HFFc6 (cell line): ENCODE measurements at regions not wholly inside any gene's neighbourhood (a gene's known extent, or its start where the extent isn't known, plus 50 kb on each side); places are given as distances from the start of the nearest gene placed in this dataset.

Experiments used
- DNase-seq: peaks from one replicate; pipeline ENCODE4 v3.0.0-alpha.2; 2018
- H3K27ac Mint-ChIP-seq: 2 replicates; pipeline ENCODE4 v1.8.0; 2020; ENCODE audit warnings: mild to moderate bottlenecking, mixed read lengths
- H3K27me3 Mint-ChIP-seq: 2 replicates; pipeline ENCODE4 v1.8.0; 2021; ENCODE audit warnings: mild to moderate bottlenecking, moderate library complexity, mixed read lengths; ENCODE audit not compliant: insufficient read depth
- H3K36me3 Mint-ChIP-seq: 2 replicates; pipeline ENCODE4 v1.8.0; 2021; ENCODE audit warnings: low read depth, mixed read lengths
- H3K4me1 Mint-ChIP-seq: 2 replicates; pipeline ENCODE4 v1.8.0; 2020; ENCODE audit warnings: low read depth, mixed read lengths
- H3K4me3 Mint-ChIP-seq: 2 replicates; pipeline ENCODE4 v1.8.0; 2020; ENCODE audit warnings: mild to moderate bottlenecking, moderate library complexity, mixed read lengths
- H3K9me3 Mint-ChIP-seq: 2 replicates; pipeline ENCODE4 v1.8.0; 2020; ENCODE audit warnings: mild to moderate bottlenecking, mixed read lengths
- TF ChIP-seq, protein P1 (sequence below): fragments of 200-600 bp; sonication (generic); IDR thresholded peaks from 2 replicates; pipeline ENCODE4 v1.5.0; 2021; ENCODE audit warnings: antibody characterized with exemption, mild to moderate bottlenecking

- no peak for DNase-seq
- no peak overlapping the region for H3K27ac Mint-ChIP-seq
- TF ChIP-seq, protein P1, sequence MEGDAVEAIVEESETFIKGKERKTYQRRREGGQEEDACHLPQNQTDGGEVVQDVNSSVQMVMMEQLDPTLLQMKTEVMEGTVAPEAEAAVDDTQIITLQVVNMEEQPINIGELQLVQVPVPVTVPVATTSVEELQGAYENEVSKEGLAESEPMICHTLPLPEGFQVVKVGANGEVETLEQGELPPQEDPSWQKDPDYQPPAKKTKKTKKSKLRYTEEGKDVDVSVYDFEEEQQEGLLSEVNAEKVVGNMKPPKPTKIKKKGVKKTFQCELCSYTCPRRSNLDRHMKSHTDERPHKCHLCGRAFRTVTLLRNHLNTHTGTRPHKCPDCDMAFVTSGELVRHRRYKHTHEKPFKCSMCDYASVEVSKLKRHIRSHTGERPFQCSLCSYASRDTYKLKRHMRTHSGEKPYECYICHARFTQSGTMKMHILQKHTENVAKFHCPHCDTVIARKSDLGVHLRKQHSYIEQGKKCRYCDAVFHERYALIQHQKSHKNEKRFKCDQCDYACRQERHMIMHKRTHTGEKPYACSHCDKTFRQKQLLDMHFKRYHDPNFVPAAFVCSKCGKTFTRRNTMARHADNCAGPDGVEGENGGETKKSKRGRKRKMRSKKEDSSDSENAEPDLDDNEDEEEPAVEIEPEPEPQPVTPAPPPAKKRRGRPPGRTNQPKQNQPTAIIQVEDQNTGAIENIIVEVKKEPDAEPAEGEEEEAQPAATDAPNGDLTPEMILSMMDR: no peak
- peaks cover 56% of the 10 kb centered on the region for H3K9me3 Mint-ChIP-seq
- H3K4me3 Mint-ChIP-seq: no peak overlapping the region
- H3K36me3 Mint-ChIP-seq: peaks cover 4% of the 10 kb centered on the region; the same call in 1 of the 2 replicates
- H3K27me3 Mint-ChIP-seq: peaks cover 1% of the 10 kb centered on the region
- H3K4me1 Mint-ChIP-seq: no peaks in the 10 kb centered on the region
These were observed 1125.6 kb upstream of the AUTS2 start for GRCh38 chr7:68472688-68473087.

DNA sequence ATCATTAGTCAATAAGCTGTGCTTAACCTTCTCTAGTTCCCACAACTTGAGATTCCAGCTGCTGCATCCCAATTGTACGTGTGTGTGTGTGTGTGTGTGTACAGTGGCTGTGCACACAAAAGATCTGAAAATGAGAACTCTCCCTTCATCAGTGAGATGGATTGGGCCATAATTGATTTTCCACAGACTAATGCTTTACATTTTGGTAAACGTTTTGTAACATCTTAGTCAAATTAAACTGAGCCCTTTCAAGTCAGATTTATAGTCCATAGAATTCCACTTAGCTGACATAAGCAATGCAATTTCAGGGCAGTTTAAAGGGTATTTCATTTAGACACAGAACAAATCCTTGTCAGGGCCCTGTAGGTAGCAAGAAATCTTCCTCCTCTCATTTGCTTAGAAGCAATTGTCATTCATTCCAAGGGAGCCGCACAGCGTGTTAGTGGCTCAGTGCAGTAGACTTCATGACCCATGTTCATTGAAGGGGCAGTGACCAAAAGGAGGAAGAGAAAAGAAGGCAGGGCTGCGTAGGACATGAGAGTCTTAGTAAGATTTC is 1123.5 kb upstream of the AUTS2 start:
- H3K36me3 Mint-ChIP-seq: 0 out of 2 replicates have a peak, but pooled peaks cover 4% of the 10 kb centered on the region
- no peak overlapping the region for H3K27ac Mint-ChIP-seq
- peaks cover 1% of the 10 kb centered on the region for H3K27me3 Mint-ChIP-seq
- TF ChIP-seq, protein P1: no peak
- peaks cover 48% of the 10 kb centered on the region for H3K9me3 Mint-ChIP-seq
- DNase-seq: no peak
- no peak overlapping the region for H3K4me3 Mint-ChIP-seq
- H3K4me1 Mint-ChIP-seq: no peaks in the 10 kb centered on the region

- Mint-ChIP-seq H3K4me3 (no peak overlapping the region), H3K27me3 (peaks cover 1% of the 10 kb centered on the region), H3K9me3 (peaks cover 39% of the 10 kb centered on the region), H3K4me1 (no peaks in the 10 kb centered on the region), H3K27ac (no peak overlapping the region), H3K36me3 (0 out of 2 replicates have a peak, but pooled peaks cover 4% of the 10 kb centered on the region)
- no peak for DNase-seq
- TF ChIP-seq, protein P1: no peak
These were observed 1121.3 kb upstream of the AUTS2 start for GRCh38 chr7:68476966-68477365.

DNA sequence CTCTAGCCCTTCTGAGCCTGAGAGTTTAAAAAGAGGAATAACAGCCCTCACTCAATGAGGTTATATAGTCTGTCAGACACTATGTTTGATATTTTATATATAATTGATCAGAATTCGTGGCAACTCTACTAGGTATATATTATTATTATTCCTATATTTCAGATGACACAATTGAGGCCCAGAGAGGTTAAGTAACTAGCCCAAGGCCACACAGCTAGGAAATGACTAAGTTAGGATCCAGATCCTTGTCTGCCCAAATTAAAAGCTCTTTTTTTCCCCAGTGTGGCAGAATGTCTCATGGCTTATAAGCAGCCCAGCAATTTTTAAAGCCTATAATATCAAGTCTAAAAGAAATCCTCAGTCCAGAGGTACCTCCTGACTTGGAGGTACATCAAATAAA is 1119.9 kb upstream of the AUTS2 start:
- H3K27ac Mint-ChIP-seq: no peak overlapping the region
- no peaks in the 10 kb centered on the region for H3K4me1 Mint-ChIP-seq
- no peak overlapping the region for H3K4me3 Mint-ChIP-seq
- peaks cover 32% of the 10 kb centered on the region for H3K9me3 Mint-ChIP-seq
- H3K36me3 Mint-ChIP-seq: 0 out of 2 replicates have a peak, but pooled peaks cover 4% of the 10 kb centered on the region
- peaks cover 1% of the 10 kb centered on the region for H3K27me3 Mint-ChIP-seq
- TF ChIP-seq, protein P1: no peak
- DNase-seq: no peak

- no peaks in the 10 kb centered on the region for H3K4me1 Mint-ChIP-seq
- H3K9me3 Mint-ChIP-seq: peaks cover 20% of the 10 kb centered on the region
- no peaks in the 10 kb centered on the region for H3K36me3 Mint-ChIP-seq
- no peak overlapping the region for H3K4me3 Mint-ChIP-seq
- TF ChIP-seq, protein P1: no peak
- no peaks in the 10 kb centered on the region for H3K27me3 Mint-ChIP-seq
- DNase-seq: no peak
- no peak overlapping the region for H3K27ac Mint-ChIP-seq
These were observed 1115.5 kb upstream of the AUTS2 start for GRCh38 chr7:68482800-68483199.
